CD14-positive monocyte (primary cell): ENCODE measurements at regions not wholly inside any gene's neighbourhood (a gene's known extent, or its start where the extent isn't known, plus 50 kb on each side); places are given as distances from the start of the nearest gene placed in this dataset.

Experiments used
- DNase-seq, 3 donors: peaks; one replicate each; pipeline ENCODE4 v3.0.0-alpha.2; 2011 to 2022
- H2AFZ ChIP-seq: 2 replicates; pipeline ENCODE4 v1.6.0; 2012; ENCODE audit warnings: mild to moderate bottlenecking, low read depth, low read length, inconsistent platforms; ENCODE audit not compliant: insufficient read depth, poor library complexity, severe bottlenecking
- H3K27ac ChIP-seq, 2 donors: 1 replicate in 1 of 2; 2 replicates in 1 of 2; pipeline ENCODE4 v1.5.1; 2012 to 2013; ENCODE audit warnings: low read length in 2 of 2, control low read depth in 1 of 2, inconsistent platforms in 1 of 2, low read depth in 1 of 2, mild to moderate bottlenecking in 1 of 2
- H3K27me3 ChIP-seq, 2 donors: one replicate each; pipeline versions ENCODE4 v1.6.0 to v1.6.1; 2011 to 2013; ENCODE audit warnings: low read length in 2 of 2; ENCODE audit not compliant: control insufficient read depth in 2 of 2, insufficient read depth in 2 of 2
- H3K36me3 ChIP-seq, 2 donors: replicated peaks in 1 of 2; 1 replicate in 1 of 2; 2 replicates in 1 of 2; pipeline versions ENCODE4 v1.5.1 to v1.6.1; 2012 to 2013; ENCODE audit warnings: low read length in 2 of 2, control low read depth in 1 of 2, inconsistent platforms in 1 of 2, mild to moderate bottlenecking in 1 of 2; ENCODE audit not compliant: insufficient read depth in 2 of 2, control insufficient read depth in 1 of 2
- H3K4me1 ChIP-seq, 2 donors: 1 replicate in 1 of 2; 2 replicates in 1 of 2; pipeline versions ENCODE4 v1.5.1 to v1.6.1; 2012 to 2013; ENCODE audit warnings: low read length in 2 of 2, control low read depth in 1 of 2, inconsistent platforms in 1 of 2, mild to moderate bottlenecking in 1 of 2, moderate library complexity in 1 of 2; ENCODE audit not compliant: insufficient read depth in 2 of 2, control insufficient read depth in 1 of 2
- H3K4me2 ChIP-seq: replicated peaks from 2 replicates; pipeline ENCODE3; 2012; ENCODE audit warnings: low read length, moderate library complexity, mild to moderate bottlenecking; ENCODE audit not compliant: poor library complexity, severe bottlenecking; ENCODE audit errors: extremely low read depth
- H3K4me3 ChIP-seq, 3 experiments: fragments of 200-600 bp in 1 of 3; sonication (generic) in 1 of 3; replicated peaks in 1 of 3; 1 replicate in 2 of 3; 2 replicates in 1 of 3; pipeline ENCODE4 v1.5.1; 2011 to 2013; ENCODE audit warnings: low read length in 3 of 3, mild to moderate bottlenecking in 3 of 3, control low read depth in 2 of 3, low read depth in 2 of 3, inconsistent platforms in 1 of 3, moderate library complexity in 1 of 3
- H3K79me2 ChIP-seq: 2 replicates; pipeline ENCODE4 v1.6.0; 2012; ENCODE audit warnings: mild to moderate bottlenecking, control low read depth, inconsistent platforms, low read length, moderate library complexity; ENCODE audit not compliant: insufficient read depth
- H3K9ac ChIP-seq: 2 replicates; pipeline ENCODE4 v1.6.0; 2017; ENCODE audit warnings: low read length, mild to moderate bottlenecking; ENCODE audit not compliant: insufficient read depth, poor library complexity, severe bottlenecking
- H3K9me3 ChIP-seq, 2 donors: replicated peaks in 1 of 2; 1 replicate in 1 of 2; 2 replicates in 1 of 2; pipeline versions ENCODE4 v1.5.1 to v1.6.1; 2012 to 2013; ENCODE audit warnings: low read length in 2 of 2, control low read depth in 1 of 2; ENCODE audit not compliant: control insufficient read depth in 1 of 2, insufficient read depth in 1 of 2
- H4K20me1 ChIP-seq: 2 replicates; pipeline ENCODE4 v1.6.0; 2012; ENCODE audit warnings: mild to moderate bottlenecking, low read length, control low read depth, moderate library complexity; ENCODE audit not compliant: insufficient read depth
- H3K27ac Mint-ChIP-seq, 7 donors: one replicate each; pipeline ENCODE4 v1.8.0; 2020; ENCODE audit warnings: mild to moderate bottlenecking in 7 of 7, mixed read lengths in 7 of 7, moderate library complexity in 6 of 7, inconsistent platforms in 2 of 7
- H3K27me3 Mint-ChIP-seq, 3 donors: one replicate each; pipeline ENCODE4 v1.8.0; 2021 to 2022; ENCODE audit warnings: low read depth in 3 of 3, mild to moderate bottlenecking in 3 of 3, mixed read lengths in 3 of 3, moderate library complexity in 3 of 3, inconsistent platforms in 1 of 3
- H3K36me3 Mint-ChIP-seq, 2 donors: one replicate each; pipeline ENCODE4 v1.8.0; 2020; ENCODE audit warnings: mixed read lengths in 2 of 2, inconsistent platforms in 1 of 2, mild to moderate bottlenecking in 1 of 2
- H3K4me1 Mint-ChIP-seq: one replicate; pipeline ENCODE4 v1.8.0; 2020; ENCODE audit warnings: mild to moderate bottlenecking, mixed read lengths
- H3K4me3 Mint-ChIP-seq, 2 donors: one replicate each; pipeline ENCODE4 v1.8.0; 2020; ENCODE audit warnings: mild to moderate bottlenecking in 2 of 2, mixed read lengths in 2 of 2, moderate library complexity in 1 of 2
- H3K9me3 Mint-ChIP-seq, 7 donors: one replicate each; pipeline ENCODE4 v1.8.0; 2020 to 2022; ENCODE audit warnings: mixed read lengths in 7 of 7, mild to moderate bottlenecking in 6 of 7, moderate library complexity in 6 of 7, inconsistent platforms in 2 of 7
- CTCF ChIP-seq: fragments of 200-600 bp; IDR thresholded peaks from one replicate; pipeline ENCODE4 v1.8.0; 2022; ENCODE audit warnings: antibody characterized with exemption, mild to moderate bottlenecking
- WGBS: methylation state at CpG from one replicate; pipeline ENCODE4 v1.1.5; 2013; ENCODE audit warnings: missing lambda C conversion rate; ENCODE audit not compliant: insufficient coverage; 5-methylcytosine and 5-hydroxymethylcytosine counted together
- intact Hi-C, 2 donors: fragments of 100-400 bp; cut with micrococcal nuclease; formaldehyde crosslinking; loops; one replicate each; pipeline versions ENCODE4 v1.15.0 to v1.15.1; 2023

- H3K4me3 ChIP-seq: no peak overlapping the region
- H3K27me3 ChIP-seq: peaks cover 2 to 9% of the 10 kb centered on the region in 2 donors
- Mint-ChIP-seq H3K27ac (no peak overlapping the region), H3K9me3 (peaks cover 0 to 9% (median 2%) of the 10 kb centered on the region in 7 donors), H3K4me3 (peak overlapping the region in 1 of 2 donors; percentile 19), H3K27me3 (peaks cover 7 to 14% (median 9%) of the 10 kb centered on the region in 3 donors), H3K36me3 (no peaks in the 10 kb centered on the region), H3K4me1 (no peaks in the 10 kb centered on the region)
- no peak overlapping the region for H3K27ac ChIP-seq
- no peaks in the 10 kb centered on the region for H4K20me1 ChIP-seq
- no CpG with 5 or more reads among the region's 6 CpGs for WGBS
- no peaks in the 10 kb centered on the region for H3K4me1 ChIP-seq
- no peak overlapping the region for H3K9ac ChIP-seq
- H2AFZ ChIP-seq: no peak overlapping the region
- H3K79me2 ChIP-seq: no peaks in the 10 kb centered on the region
- H3K36me3 ChIP-seq: no peaks in the 10 kb centered on the region
- DNase-seq: no peak
- TF ChIP-seq CTCF: no peak
- no peaks in the 10 kb centered on the region for H3K9me3 ChIP-seq
- no peak overlapping the region for H3K4me2 ChIP-seq
- intact Hi-C loops: no loop called here
Observed at GRCh38 chr10:14429043-14429700, 98.4 kb upstream of the FRMD4A start.

GRCh38 chr10:14425034-14425433 lies 94.3 kb upstream of the FRMD4A start:
- no peaks in the 10 kb centered on the region for H3K36me3 ChIP-seq
- no peaks in the 10 kb centered on the region for H4K20me1 ChIP-seq
- Mint-ChIP-seq H3K4me1 (no peaks in the 10 kb centered on the region), H3K36me3 (no peaks in the 10 kb centered on the region), H3K4me3 (no peak overlapping the region), H3K27me3 (peaks cover 3 to 7% (median 6%) of the 10 kb centered on the region in 3 donors), H3K27ac (no peak overlapping the region), H3K9me3 (peaks cover 0 to 9% (median 2%) of the 10 kb centered on the region in 7 donors)
- no peak overlapping the region for H3K27ac ChIP-seq
- H3K27me3 ChIP-seq: peaks cover 4 to 7% of the 10 kb centered on the region in 2 donors
- H3K4me3 ChIP-seq: no peak overlapping the region
- DNase-seq: no peak
- H3K9me3 ChIP-seq: no peaks in the 10 kb centered on the region
- H2AFZ ChIP-seq: no peak overlapping the region
- no peak overlapping the region for H3K9ac ChIP-seq
- H3K4me1 ChIP-seq: no peaks in the 10 kb centered on the region
- no CpG with 5 or more reads among the region's 1 CpG for WGBS
- no peaks in the 10 kb centered on the region for H3K79me2 ChIP-seq
- no peak overlapping the region for H3K4me2 ChIP-seq
- intact Hi-C loops: no loop called here
- no peak for TF ChIP-seq CTCF
